Right lobe of liver (tissue), 6 donors: ENCODE measurements at regions not wholly inside any gene's neighbourhood (a gene's known extent, or its start where the extent isn't known, plus 50 kb on each side); places are given as distances from the start of the nearest gene placed in this dataset.

Experiments used
- ATAC-seq, 4 donors: fragments of 200-7000 bp; cut with Tn5 transposase; one replicate each; pipeline ENCODE4 v1.9.1; 2020; ENCODE audit warnings: mild to moderate bottlenecking in 4 of 4, moderate library complexity in 4 of 4
- DNase-seq, 3 donors: peaks; one replicate each; pipeline ENCODE4 v3.0.0-alpha.2; 2020
- H3K27ac ChIP-seq, 3 donors: fragments of 200-600 bp; one replicate each; pipeline ENCODE4 v1.8.0; 2022
- H3K27me3 ChIP-seq, 2 donors: fragments of 200-600 bp; one replicate each; pipeline ENCODE4 v1.8.0; 2022
- H3K36me3 ChIP-seq, 4 donors: fragments of 200-600 bp; sonication (generic) in 1 of 4; one replicate each; pipeline versions ENCODE4 v1.5.1 to v1.8.0; 2017 to 2022; ENCODE audit warnings: control low read depth in 1 of 4
- H3K4me1 ChIP-seq, 4 donors: fragments of 200-600 bp; sonication (generic) in 1 of 4; one replicate each; pipeline versions ENCODE4 v1.5.1 to v1.8.0; 2017 to 2022; ENCODE audit warnings: control low read depth in 1 of 4
- H3K4me3 ChIP-seq, 3 donors: fragments of 200-600 bp; one replicate each; pipeline ENCODE4 v1.8.0; 2022
- H3K9me3 ChIP-seq, 4 donors: fragments of 200-600 bp; sonication (generic) in 1 of 4; one replicate each; pipeline versions ENCODE4 v1.5.1 to v1.8.0; 2017 to 2022; ENCODE audit warnings: control low read depth in 1 of 4
- CTCF ChIP-seq, 4 donors: fragments of 200-600 bp in 3 of 4; fragments of 450-650 bp in 1 of 4; IDR thresholded peaks; one replicate each; pipeline versions ENCODE4 v1.5.1 to v1.8.0; 2016 to 2022; ENCODE audit warnings: antibody characterized with exemption in 4 of 4, mild to moderate bottlenecking in 2 of 4
- POLR2A ChIP-seq: fragments of 450-650 bp; IDR thresholded peaks from one replicate; pipeline ENCODE4 v1.6.1; 2017; ENCODE audit warnings: antibody characterized with exemption, mild to moderate bottlenecking
- WGBS: methylation state at CpG from one replicate; pipeline ENCODE4 v1.1.6; 2018; ENCODE audit warnings: low coverage, low lambda C conversion rate; ENCODE audit not compliant: insufficient coverage; ENCODE audit errors: missing lambda C conversion rate; 5-methylcytosine and 5-hydroxymethylcytosine counted together
- intact Hi-C, 2 donors: fragments of 100-400 bp; cut with DNase I; formaldehyde crosslinking; loops; one replicate each; pipeline versions ENCODE4 v1.11.2 to v1.14.1; 2022
- donor health status: DM: no; HTN: yes; CAD: no.
- donor health status: DM: no; HTN: no; CAD: no.
- donor health status: DM: no; HTN: no; CAD: no.
- donor health status: DM: no; HTN: yes; CAD: no.
- donor health status: DM: no; HTN: yes; CAD: no.

GRCh38 chr2:147398996-147399395, 445.8 kb upstream of the ACVR2A start:
- no peak for ATAC-seq
- H3K4me1 ChIP-seq = peaks cover 0 to 13% (median 0%) of the 10 kb centered on the region in 4 donors
- no peak for DNase-seq
- 74% methylated on average over 2 of the region's 2 CpGs for WGBS
- H3K27me3 ChIP-seq = no peaks in the 10 kb centered on the region
- no peaks in the 10 kb centered on the region for H3K36me3 ChIP-seq
- no peak for TF ChIP-seq POLR2A
- TF ChIP-seq CTCF (IDR thresholded peaks at IDR 0.05) = no peak
- intact Hi-C loops = no loop called here
- no peak overlapping the region for H3K27ac ChIP-seq
- no peak overlapping the region for H3K4me3 ChIP-seq
- no peaks in the 10 kb centered on the region for H3K9me3 ChIP-seq

GRCh38 chr2:147398301-147398700, 446.5 kb upstream of the ACVR2A start:
- intact Hi-C loops = no loop called here
- DNase-seq (no peak), ATAC-seq (no peak)
- Histone ChIP-seq H3K9me3 (no peaks in the 10 kb centered on the region), H3K36me3 (no peaks in the 10 kb centered on the region), H3K27me3 (no peaks in the 10 kb centered on the region), H3K27ac (no peak overlapping the region), H3K4me3 (no peak overlapping the region), H3K4me1 (peaks cover 0 to 13% (median 0%) of the 10 kb centered on the region in 4 donors)
- WGBS = 79% methylated on average over 2 of the region's 2 CpGs
- TF ChIP-seq POLR2A (no peak), CTCF (IDR thresholded peaks at IDR 0.05) (no peak)

GRCh38 chr2:147396890-147397289, 447.9 kb upstream of the ACVR2A start:
- Histone ChIP-seq H3K36me3 (no peaks in the 10 kb centered on the region), H3K9me3 (no peaks in the 10 kb centered on the region), H3K27ac (no peak overlapping the region), H3K4me3 (no peak overlapping the region), H3K27me3 (no peaks in the 10 kb centered on the region), H3K4me1 (peaks cover 0 to 8% (median 0%) of the 10 kb centered on the region in 4 donors)
- 26% methylated on average over 3 of the region's 3 CpGs for WGBS
- DNase-seq (peak in 1 of 3 donors; percentile 42), ATAC-seq (peak; percentile 75 to 89 (median 83))
- TF ChIP-seq POLR2A = no peak
- TF ChIP-seq CTCF (IDR thresholded peaks at IDR 0.05) = no peak
- intact Hi-C loops = no loop called here

- Histone ChIP-seq H3K9me3 (no peaks in the 10 kb centered on the region), H3K4me3 (no peak overlapping the region), H3K36me3 (no peaks in the 10 kb centered on the region), H3K27me3 (no peaks in the 10 kb centered on the region), H3K4me1 (peaks cover 0 to 8% (median 0%) of the 10 kb centered on the region in 4 donors), H3K27ac (no peak overlapping the region)
- intact Hi-C loops = no loop called here
- TF ChIP-seq CTCF (IDR thresholded peaks at IDR 0.05) (no peak), POLR2A (no peak)
- no peak for ATAC-seq
- no peak for DNase-seq
Measured at GRCh38 chr2:147394179-147394790, 450.5 kb upstream of the ACVR2A start.

GRCh38 chr2:147392180-147392579, 452.6 kb upstream of the ACVR2A start:
- no peak for TF ChIP-seq POLR2A
- no peak for TF ChIP-seq CTCF (IDR thresholded peaks at IDR 0.05)
- 75% methylated on average over 3 of the region's 3 CpGs for WGBS
- Histone ChIP-seq H3K9me3 (no peaks in the 10 kb centered on the region), H3K4me3 (no peak overlapping the region), H3K27ac (no peak overlapping the region), H3K27me3 (no peaks in the 10 kb centered on the region), H3K36me3 (no peaks in the 10 kb centered on the region), H3K4me1 (peaks cover 0 to 8% (median 0%) of the 10 kb centered on the region in 4 donors)
- no peak for DNase-seq
- no peak for ATAC-seq
- intact Hi-C loops = no loop called here
